ENCODE measurements at regions not wholly inside any gene's neighbourhood (a gene's known extent, or its start where the extent isn't known, plus 50 kb on each side); places are given as distances from the start of the nearest gene placed in this dataset.

DNA sequence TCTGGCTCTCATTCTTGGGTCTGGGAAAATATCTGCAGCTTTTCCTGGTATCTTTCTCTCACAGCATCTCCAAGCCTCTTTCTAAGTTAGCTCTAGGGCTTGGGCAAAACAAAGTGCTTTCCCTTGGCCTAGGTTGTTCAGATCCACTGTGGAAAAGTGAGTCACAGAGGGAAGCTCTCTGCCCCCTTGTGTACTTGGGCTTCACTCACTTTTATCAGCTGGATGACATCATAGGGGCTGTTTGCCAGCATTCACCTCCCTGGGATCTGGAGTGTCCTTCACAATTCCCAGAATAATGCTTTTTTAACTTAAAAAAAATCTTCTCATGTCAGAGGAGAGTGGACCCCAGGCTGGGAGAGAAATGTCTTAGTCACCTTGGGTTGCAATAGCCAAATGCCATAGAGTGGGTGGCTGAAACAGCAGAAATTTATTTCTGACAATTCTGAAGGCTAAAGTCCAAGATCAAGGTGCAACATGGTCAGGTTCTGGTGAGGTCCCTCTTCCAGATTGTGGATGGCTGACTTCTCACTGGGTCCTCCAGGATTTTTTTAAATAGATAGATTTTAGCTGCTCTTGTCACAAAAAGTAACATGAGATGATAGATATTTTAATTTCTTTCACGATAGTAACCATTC lies 247.8 kb downstream of the SH2D1A start:
- Histone ChIP-seq H2BK20ac (ENCODE audit: low read depth, low read length) (no peak overlapping the region), H3K27ac (ENCODE audit: insufficient read depth, low read length) (no peak overlapping the region), H2BK5ac (ENCODE audit: low read depth, low read length, poor library complexity, severe bottlenecking) (no peak overlapping the region), H3K9me1 (ENCODE audit: insufficient read depth, low read length) (no peaks in the 10 kb centered on the region), H3K27me3 (ENCODE audit: control insufficient read depth, insufficient read depth, low read length) (no peaks in the 10 kb centered on the region), H3K56ac (ENCODE audit: extremely low read depth, insufficient read depth, low read length) (no peak overlapping the region), H2AK9ac (replicated peaks; ENCODE audit: low read depth, low read length, poor library complexity) (no peak overlapping the region), H2AK5ac (ENCODE audit: low read depth, low read length) (no peak overlapping the region), H3K23ac (ENCODE audit: low read depth, low read length) (no peak overlapping the region), H2BK120ac (ENCODE audit: low read depth, low read length) (no peak overlapping the region), H3K4me2 (ENCODE audit: low read depth, low read length) (no peak overlapping the region), H2BK15ac (ENCODE audit: low read depth, low read length) (no peak overlapping the region), H3K14ac (replicated peaks; ENCODE audit: low read depth, low read length) (no peak overlapping the region), H3K4me1 (ENCODE audit: control insufficient read depth, insufficient read depth, low read length) (no peaks in the 10 kb centered on the region), H3K18ac (ENCODE audit: low read depth, low read length) (no peak overlapping the region), H3K79me1 (ENCODE audit: low read depth in 1 of 2, low read length in 2 of 2) (no peaks in the 10 kb centered on the region), H4K5ac (ENCODE audit: low read depth, low read length) (no peak overlapping the region), H4K8ac (ENCODE audit: low read depth in 2 of 2, low read length in 2 of 2) (no peak overlapping the region), H3K9ac (ENCODE audit: low read depth, low read length) (no peak overlapping the region), H3K4me3 (ENCODE audit: insufficient read depth, low read depth, low read length) (no peak overlapping the region), H2AFZ (replicated peaks; ENCODE audit: low read length, poor library complexity) (no peak overlapping the region), H3K9me3 (ENCODE audit: control insufficient read depth, insufficient read depth, low read length) (no peaks in the 10 kb centered on the region), H3K36me3 (ENCODE audit: control insufficient read depth, insufficient read depth, low read length) (no peaks in the 10 kb centered on the region), H3K4ac (ENCODE audit: low read depth, low read length) (no peak overlapping the region), H4K20me1 (ENCODE audit: insufficient read depth, low read length) (no peaks in the 10 kb centered on the region), H4K91ac (ENCODE audit: insufficient read depth, low read depth, low read length) (no peak overlapping the region)
- intact Hi-C loops (cut with micrococcal nuclease) (no loop called here), in situ Hi-C loops (cut with MboI; ENCODE audit: low sequenced_read_pairs) (no loop called here), dilution Hi-C loops (cut with HindIII; ENCODE audit: low sequenced_read_pairs, unreplicated experiment) (no loop called here)
- no TSS peak for BruUV-seq (replicated peaks)
- DNase-seq (no peak), ATAC-seq (ENCODE audit: low read depth) (no peak)
- POLR2A ChIA-PET (ENCODE audit: unreplicated experiment), result no interaction called here
- no CpG with 5 or more reads among the region's 1 CpG for WGBS, 2 experiments (ENCODE audit: extremely low coverage in 2 of 2, insufficient read length in 1 of 2)
- CTCF ChIA-PET, result no interaction called here
- no peak for TF ChIP-seq CTCF (conservative IDR thresholded peaks at IDR 0.05; ENCODE audit: low read depth, low read length)
- TF ChIP-seq POLR2A (IDR thresholded peaks at IDR 0.05; ENCODE audit: low read depth, low read length), result no peak
- TF ChIP-seq CEBPB (IDR thresholded peaks at IDR 0.05; ENCODE audit: low read depth, low read length), result no peak
- TF ChIP-seq ELK1 (IDR thresholded peaks at IDR 0.05; ENCODE audit: borderline replicate concordance, low read depth, low read length), result no peak
- no peak for TF ChIP-seq SMC3 (IDR thresholded peaks at IDR 0.05; ENCODE audit: low read depth, low read length)
- no peak for TF ChIP-seq RCOR1 (IDR thresholded peaks at IDR 0.05; ENCODE audit: insufficient replicate concordance, low read length)
- no peak for TF ChIP-seq RFX5 (IDR thresholded peaks at IDR 0.05; ENCODE audit: low read depth, low read length)
- no peak for TF ChIP-seq FOS (IDR thresholded peaks at IDR 0.05; ENCODE audit: low read depth, low read length)
- TF ChIP-seq, protein P1, sequence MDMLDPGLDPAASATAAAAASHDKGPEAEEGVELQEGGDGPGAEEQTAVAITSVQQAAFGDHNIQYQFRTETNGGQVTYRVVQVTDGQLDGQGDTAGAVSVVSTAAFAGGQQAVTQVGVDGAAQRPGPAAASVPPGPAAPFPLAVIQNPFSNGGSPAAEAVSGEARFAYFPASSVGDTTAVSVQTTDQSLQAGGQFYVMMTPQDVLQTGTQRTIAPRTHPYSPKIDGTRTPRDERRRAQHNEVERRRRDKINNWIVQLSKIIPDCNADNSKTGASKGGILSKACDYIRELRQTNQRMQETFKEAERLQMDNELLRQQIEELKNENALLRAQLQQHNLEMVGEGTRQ (IDR thresholded peaks at IDR 0.05; ENCODE audit: low read depth, low read length), result no peak
- no peak for TF ChIP-seq MXI1 (IDR thresholded peaks at IDR 0.05; ENCODE audit: borderline replicate concordance, low read depth, low read length)
- TF ChIP-seq NFE2L2 (IDR thresholded peaks at IDR 0.05; ENCODE audit: low read depth, low read length), result no peak
